HepG2 (cell line): ENCODE measurements at regions not wholly inside any gene's neighbourhood (a gene's known extent, or its start where the extent isn't known, plus 50 kb on each side); places are given as distances from the start of the nearest gene placed in this dataset.

ENCODE experiments used
- ATAC-seq: fragments of 200-7000 bp; cut with Tn5 transposase; 3 replicates; pipeline ENCODE4 v1.9.1; 2020; ENCODE audit warnings: mild to moderate bottlenecking, moderate library complexity
- BruUV-seq: library from RNA; stranded (reverse); fragments of 400-500 nt; replicated peaks from 2 replicates; lab custom pipeline; 2021; lab: Mats Ljungman, UMichigan
- CTCF ChIA-PET: fragments of 300-600 bp; formaldehyde crosslinking; extraction: SDS; loops from one replicate; lab custom pipeline; 2021; ENCODE audit warnings: low total read pairs, inconsistent platforms, low intra/inter-chr PET ratio; lab: Yijun Ruan, JAX
- POLR2A ChIA-PET: fragments of 350-600 bp; sonication (Branson Sonifier 250); formaldehyde crosslinking; loops from one replicate; lab custom pipeline; 2020; ENCODE audit warnings: antibody characterized with exemption, inconsistent platforms; lab: Yijun Ruan, JAX
- DNase-seq: peaks from one replicate; pipeline ENCODE4 v3.0.0-alpha.2; 2015; ENCODE audit warnings: low spot score
- FAIRE-seq: peaks from 3 replicates; lab custom pipeline; 2011; peaks lifted over from hg19 to GRCh38; lab: Jason Lieb, UNC
- H2AFZ ChIP-seq: one replicate; pipeline ENCODE4 v1.6.1; 2011; ENCODE audit warnings: low read length, inconsistent platforms
- H3K27ac ChIP-seq: fragments of 300-600 bp; 3 replicates; pipeline ENCODE4 v1.8.0; 2011; ENCODE audit warnings: mixed run types, mild to moderate bottlenecking, mixed read lengths, low read length, inconsistent platforms; ENCODE audit not compliant: insufficient read depth; ENCODE audit errors: extremely low read length
- H3K27me3 ChIP-seq, 2 experiments: fragments of 200-600 bp in 1 of 2; 2 replicates in 1 of 2; 3 replicates in 1 of 2; pipeline versions ENCODE4 v1.6.0 to v1.8.0; 2011; ENCODE audit warnings: low read length in 2 of 2, mild to moderate bottlenecking in 2 of 2, moderate library complexity in 2 of 2, inconsistent platforms in 1 of 2; ENCODE audit not compliant: insufficient read depth in 2 of 2, control insufficient read depth in 1 of 2
- H3K36me3 ChIP-seq, 2 experiments: fragments of 200-600 bp in 1 of 2; replicated peaks in 1 of 2; 2 replicates in 1 of 2; 3 replicates in 1 of 2; pipeline versions ENCODE4 v1.5.1 to v1.8.0; 2011; ENCODE audit warnings: low read length in 2 of 2, inconsistent platforms in 1 of 2; ENCODE audit not compliant: insufficient read depth in 2 of 2, control insufficient read depth in 1 of 2
- H3K4me1 ChIP-seq: 2 replicates; pipeline ENCODE4 v1.5.1; 2012; ENCODE audit warnings: low read length, inconsistent platforms; ENCODE audit not compliant: insufficient read depth
- H3K4me2 ChIP-seq: 2 replicates; pipeline ENCODE4 v1.6.0; 2011; ENCODE audit warnings: low read depth, low read length, inconsistent platforms
- H3K4me3 ChIP-seq, 3 experiments: fragments of 200-600 bp in 1 of 3; sonication (generic), shearing (Covaris generic) in 1 of 3; replicated peaks in 1 of 3; 2 replicates each; pipeline ENCODE4 v1.5.1; 2011 to 2016; ENCODE audit warnings: low read length in 3 of 3, inconsistent platforms in 2 of 3, low read depth in 2 of 3, mild to moderate bottlenecking in 2 of 3, control low read depth in 1 of 3, mixed read lengths in 1 of 3; ENCODE audit not compliant: insufficient read depth in 1 of 3
- H3K79me2 ChIP-seq: one replicate; pipeline ENCODE4 v1.6.1; 2011; ENCODE audit warnings: low read length, inconsistent platforms; ENCODE audit not compliant: insufficient read depth
- H3K9ac ChIP-seq: 2 replicates; pipeline ENCODE4 v1.6.0; 2011; ENCODE audit warnings: mild to moderate bottlenecking, low read depth, low read length, inconsistent platforms; ENCODE audit not compliant: insufficient read depth
- H3K9me3 ChIP-seq: 2 replicates; pipeline ENCODE4 v1.5.1; 2012; ENCODE audit warnings: mild to moderate bottlenecking, low read length
- H4K20me1 ChIP-seq: 2 replicates; pipeline ENCODE4 v1.6.0; 2011; ENCODE audit warnings: inconsistent platforms, mild to moderate bottlenecking, low read length, moderate library complexity; ENCODE audit not compliant: insufficient read depth
- HMG20B ChIP-seq: conservative IDR thresholded peaks from 2 replicates; pipeline ENCODE4 v1.6.1; 2016; ENCODE audit warnings: missing genetic modification reagents, missing compliant biosample characterization
- RFX5 ChIP-seq: IDR thresholded peaks from 2 replicates; pipeline ENCODE4 v1.6.1; 2011; ENCODE audit warnings: low read depth, low read length, improper control_type of control experiment
- TGIF2 ChIP-seq: IDR thresholded peaks from 2 replicates; pipeline ENCODE4 v1.6.1; 2016; ENCODE audit warnings: control low read depth, missing compliant biosample characterization
- ZNF879 ChIP-seq: sonication (generic); formaldehyde crosslinking; IDR thresholded peaks from 2 replicates; pipeline ENCODE4 v1.8.1; 2023; ENCODE audit warnings: missing genetic modification reagents
- in situ Hi-C: cut with HindIII; loops from 2 replicates; pipeline ENCODE4 v1.10.0; 2017; ENCODE audit warnings: low pct_unique_long_range_greater_than_20kb; ENCODE audit not compliant: extremely low pct_ligation_motif_present
- intact Hi-C: fragments of 100-400 bp; cut with micrococcal nuclease; formaldehyde crosslinking; loops from one replicate; pipeline ENCODE4 v1.10.0; 2022; ENCODE audit not compliant: unreplicated experiment
- TF ChIP-seq, protein P1 (sequence below): sonication (generic); formaldehyde crosslinking; IDR thresholded peaks from 2 replicates; pipeline ENCODE4 v1.8.0; 2022; ENCODE audit warnings: missing genetic modification reagents, mild to moderate bottlenecking, moderate library complexity, borderline replicate concordance
- TF ChIP-seq, protein P2 (sequence below): sonication (generic); formaldehyde crosslinking; IDR thresholded peaks from 2 replicates; pipeline ENCODE4 v1.4.0; 2020; ENCODE audit warnings: mild to moderate bottlenecking, missing genetic modification reagents, borderline replicate concordance

DNA sequence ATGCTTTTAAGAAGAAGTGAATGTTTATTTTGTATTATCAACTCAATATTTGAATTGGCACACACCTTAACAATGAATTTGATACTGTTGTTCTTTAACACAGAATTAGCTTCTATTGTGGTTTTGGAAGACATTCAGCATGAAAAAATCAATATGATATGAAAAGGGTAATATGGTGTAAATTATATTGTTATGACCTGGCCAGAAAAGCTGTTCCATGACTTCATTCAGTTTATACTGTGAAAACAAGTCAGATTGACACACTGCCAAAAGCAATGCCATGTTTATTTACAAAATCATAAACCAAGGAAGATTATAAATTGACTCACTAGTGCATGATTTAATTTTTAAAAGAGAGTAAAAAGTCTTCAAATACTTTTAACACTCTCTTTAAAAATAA, 851.4 kb upstream of the SEL1L start:
- POLR2A ChIA-PET = no interaction called here
- ATAC-seq (no peak), FAIRE-seq (no peak), DNase-seq (no peak)
- Histone ChIP-seq H3K36me3 (no peaks in the 10 kb centered on the region), H3K4me3 (no peak overlapping the region), H3K27ac (no peak overlapping the region), H3K79me2 (no peaks in the 10 kb centered on the region), H3K9ac (no peak overlapping the region), H3K4me2 (no peak overlapping the region), H3K4me1 (no peaks in the 10 kb centered on the region), H3K9me3 (peaks cover 75% of the 10 kb centered on the region)
- no TSS peak for BruUV-seq
- intact Hi-C loops = no loop called here
- in situ Hi-C loops = no loop called here
- TF ChIP-seq, protein P1, sequence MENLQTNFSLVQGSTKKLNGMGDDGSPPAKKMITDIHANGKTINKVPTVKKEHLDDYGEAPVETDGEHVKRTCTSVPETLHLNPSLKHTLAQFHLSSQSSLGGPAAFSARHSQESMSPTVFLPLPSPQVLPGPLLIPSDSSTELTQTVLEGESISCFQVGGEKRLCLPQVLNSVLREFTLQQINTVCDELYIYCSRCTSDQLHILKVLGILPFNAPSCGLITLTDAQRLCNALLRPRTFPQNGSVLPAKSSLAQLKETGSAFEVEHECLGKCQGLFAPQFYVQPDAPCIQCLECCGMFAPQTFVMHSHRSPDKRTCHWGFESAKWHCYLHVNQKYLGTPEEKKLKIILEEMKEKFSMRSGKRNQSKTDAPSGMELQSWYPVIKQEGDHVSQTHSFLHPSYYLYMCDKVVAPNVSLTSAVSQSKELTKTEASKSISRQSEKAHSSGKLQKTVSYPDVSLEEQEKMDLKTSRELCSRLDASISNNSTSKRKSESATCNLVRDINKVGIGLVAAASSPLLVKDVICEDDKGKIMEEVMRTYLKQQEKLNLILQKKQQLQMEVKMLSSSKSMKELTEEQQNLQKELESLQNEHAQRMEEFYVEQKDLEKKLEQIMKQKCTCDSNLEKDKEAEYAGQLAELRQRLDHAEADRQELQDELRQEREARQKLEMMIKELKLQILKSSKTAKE (CRISPR knock-in tag) = no peak
- TF ChIP-seq, protein P2, sequence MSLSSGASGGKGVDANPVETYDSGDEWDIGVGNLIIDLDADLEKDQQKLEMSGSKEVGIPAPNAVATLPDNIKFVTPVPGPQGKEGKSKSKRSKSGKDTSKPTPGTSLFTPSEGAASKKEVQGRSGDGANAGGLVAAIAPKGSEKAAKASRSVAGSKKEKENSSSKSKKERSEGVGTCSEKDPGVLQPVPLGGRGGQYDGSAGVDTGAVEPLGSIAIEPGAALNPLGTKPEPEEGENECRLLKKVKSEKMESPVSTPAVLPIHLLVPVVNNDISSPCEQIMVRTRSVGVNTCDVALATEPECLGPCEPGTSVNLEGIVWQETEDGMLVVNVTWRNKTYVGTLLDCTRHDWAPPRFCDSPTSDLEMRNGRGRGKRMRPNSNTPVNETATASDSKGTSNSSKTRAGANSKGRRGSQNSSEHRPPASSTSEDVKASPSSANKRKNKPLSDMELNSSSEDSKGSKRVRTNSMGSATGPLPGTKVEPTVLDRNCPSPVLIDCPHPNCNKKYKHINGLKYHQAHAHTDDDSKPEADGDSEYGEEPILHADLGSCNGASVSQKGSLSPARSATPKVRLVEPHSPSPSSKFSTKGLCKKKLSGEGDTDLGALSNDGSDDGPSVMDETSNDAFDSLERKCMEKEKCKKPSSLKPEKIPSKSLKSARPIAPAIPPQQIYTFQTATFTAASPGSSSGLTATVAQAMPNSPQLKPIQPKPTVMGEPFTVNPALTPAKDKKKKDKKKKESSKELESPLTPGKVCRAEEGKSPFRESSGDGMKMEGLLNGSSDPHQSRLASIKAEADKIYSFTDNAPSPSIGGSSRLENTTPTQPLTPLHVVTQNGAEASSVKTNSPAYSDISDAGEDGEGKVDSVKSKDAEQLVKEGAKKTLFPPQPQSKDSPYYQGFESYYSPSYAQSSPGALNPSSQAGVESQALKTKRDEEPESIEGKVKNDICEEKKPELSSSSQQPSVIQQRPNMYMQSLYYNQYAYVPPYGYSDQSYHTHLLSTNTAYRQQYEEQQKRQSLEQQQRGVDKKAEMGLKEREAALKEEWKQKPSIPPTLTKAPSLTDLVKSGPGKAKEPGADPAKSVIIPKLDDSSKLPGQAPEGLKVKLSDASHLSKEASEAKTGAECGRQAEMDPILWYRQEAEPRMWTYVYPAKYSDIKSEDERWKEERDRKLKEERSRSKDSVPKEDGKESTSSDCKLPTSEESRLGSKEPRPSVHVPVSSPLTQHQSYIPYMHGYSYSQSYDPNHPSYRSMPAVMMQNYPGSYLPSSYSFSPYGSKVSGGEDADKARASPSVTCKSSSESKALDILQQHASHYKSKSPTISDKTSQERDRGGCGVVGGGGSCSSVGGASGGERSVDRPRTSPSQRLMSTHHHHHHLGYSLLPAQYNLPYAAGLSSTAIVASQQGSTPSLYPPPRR (CRISPR knock-in tag) = no peak
- TF ChIP-seq RFX5 (no peak), ZNF879 (no peak), TGIF2 (no peak), HMG20B (CRISPR knock-in tag) (no peak)
- TF ChIP-seq, all 625 proteins: peak for 0
- Histone ChIP-seq H4K20me1 (no peaks in the 10 kb centered on the region), H2AFZ (no peak overlapping the region), H3K27me3 (no peaks in the 10 kb centered on the region)
- CTCF ChIA-PET = no interaction called here
